B cell (primary cell): ENCODE measurements at regions not wholly inside any gene's neighbourhood (a gene's known extent, or its start where the extent isn't known, plus 50 kb on each side); places are given as distances from the start of the nearest gene placed in this dataset.

Source experiments
- ATAC-seq: fragments of 200-7000 bp; cut with Tn5 transposase; one replicate; pipeline ENCODE4 v1.10.0; 2021; ENCODE audit warnings: low read depth, mild to moderate bottlenecking, moderate number of reproducible peaks, moderate library complexity
- CTCF ChIA-PET: fragments of 350-600 bp; sonication (Branson Sonifier 250); formaldehyde crosslinking; loops from one replicate; lab custom pipeline; 2021; ENCODE audit warnings: antibody characterized with exemption, inconsistent platforms; lab: Charles Lee
- POLR2A ChIA-PET: fragments of 350-600 bp; sonication (Branson Sonifier 250); formaldehyde crosslinking; loops from one replicate; lab custom pipeline; 2021; ENCODE audit warnings: antibody characterized with exemption; lab: Charles Lee
- DNase-seq: peaks from one replicate; pipeline ENCODE4 v3.0.0; 2013
- H2AFZ ChIP-seq: 2 replicates; pipeline ENCODE4 v1.6.1; 2012; ENCODE audit warnings: mild to moderate bottlenecking, low read depth, low read length; ENCODE audit not compliant: insufficient read depth, poor library complexity, severe bottlenecking
- H3K27ac ChIP-seq, 2 donors: 1 replicate in 1 of 2; 2 replicates in 1 of 2; pipeline ENCODE4 v1.5.1; 2012 to 2013; ENCODE audit warnings: low read length in 2 of 2, mild to moderate bottlenecking in 2 of 2, moderate library complexity in 1 of 2
- H3K27me3 ChIP-seq, 4 experiments: fragments of 200-600 bp in 1 of 4; sonication (generic) in 1 of 4; replicated peaks in 1 of 4; 1 replicate in 2 of 4; 2 replicates in 2 of 4; pipeline versions ENCODE4 v1.6.1 to v1.7.0; 2013 to 2016; ENCODE audit warnings: low read length in 3 of 4, mild to moderate bottlenecking in 2 of 4, mixed read lengths in 1 of 4, moderate library complexity in 1 of 4; ENCODE audit not compliant: insufficient read depth in 4 of 4, control insufficient read depth in 3 of 4; ENCODE audit errors: control extremely low read depth in 1 of 4
- H3K36me3 ChIP-seq, 2 experiments: replicated peaks in 1 of 2; 1 replicate in 1 of 2; 2 replicates in 1 of 2; pipeline versions ENCODE4 v1.6.1 to v1.7.1; 2013; ENCODE audit warnings: low read length in 1 of 2; ENCODE audit not compliant: insufficient read depth in 2 of 2, control insufficient read depth in 1 of 2; ENCODE audit errors: control extremely low read depth in 1 of 2, extremely low read depth in 1 of 2
- H3K4me1 ChIP-seq, 2 donors: fragments of 200-600 bp in 1 of 2; sonication (generic) in 1 of 2; 1 replicate in 1 of 2; 2 replicates in 1 of 2; pipeline versions ENCODE4 v1.5.1 to v1.6.1; 2013 to 2017; ENCODE audit warnings: low read length in 2 of 2; ENCODE audit not compliant: control insufficient read depth in 2 of 2, insufficient read depth in 2 of 2
- H3K4me2 ChIP-seq: replicated peaks from 2 replicates; pipeline ENCODE3; 2012; ENCODE audit warnings: mild to moderate bottlenecking, low read depth, low read length; ENCODE audit not compliant: poor library complexity, severe bottlenecking
- H3K4me3 ChIP-seq, 5 experiments: fragments of 200-600 bp in 1 of 5; sonication (generic) in 1 of 5; 1 replicate in 3 of 5; 2 replicates in 2 of 5; pipeline versions ENCODE4 v1.5.1 to v1.7.0; 2011 to 2016; ENCODE audit warnings: low read length in 4 of 5, mild to moderate bottlenecking in 4 of 5, low read depth in 2 of 5, control low read depth in 1 of 5, moderate library complexity in 1 of 5; ENCODE audit not compliant: insufficient read depth in 1 of 5; ENCODE audit errors: control extremely low read depth in 1 of 5, extremely low read depth in 1 of 5
- H3K79me2 ChIP-seq: fragments of 200-600 bp; sonication (generic); one replicate; pipeline ENCODE4 v1.6.0; 2016; ENCODE audit warnings: low read length; ENCODE audit not compliant: control insufficient read depth, insufficient read depth
- H3K9ac ChIP-seq: fragments of 200-600 bp; sonication (generic); 2 replicates; pipeline ENCODE4 v1.6.1; 2017; ENCODE audit warnings: mild to moderate bottlenecking, low read length, moderate library complexity
- H3K9me3 ChIP-seq, 3 donors: one replicate each; pipeline versions ENCODE4 v1.6.1 to v1.7.1; 2013; ENCODE audit warnings: low read length in 2 of 3; ENCODE audit not compliant: control insufficient read depth in 2 of 3, insufficient read depth in 1 of 3; ENCODE audit errors: control extremely low read depth in 1 of 3
- H4K20me1 ChIP-seq: 2 replicates; pipeline ENCODE4 v1.6.0; 2012; ENCODE audit warnings: mild to moderate bottlenecking, low read length; ENCODE audit not compliant: insufficient read depth, control insufficient read depth, poor library complexity, severe bottlenecking
- H3K27ac Mint-ChIP-seq: one replicate; pipeline ENCODE4 v1.8.0; 2021; ENCODE audit warnings: mixed read lengths
- H3K27me3 Mint-ChIP-seq: one replicate; pipeline ENCODE4 v1.8.0; 2021; ENCODE audit warnings: mixed read lengths
- H3K4me1 Mint-ChIP-seq: one replicate; pipeline ENCODE4 v1.8.0; 2021; ENCODE audit warnings: mixed read lengths
- H3K4me3 Mint-ChIP-seq: one replicate; pipeline ENCODE4 v1.8.0; 2021; ENCODE audit warnings: mixed read lengths
- H3K9me3 Mint-ChIP-seq: one replicate; pipeline ENCODE4 v1.8.0; 2022; ENCODE audit warnings: mixed read lengths; ENCODE audit not compliant: insufficient read depth
- CTCF ChIP-seq: fragments of 200-600 bp; IDR thresholded peaks from one replicate; pipeline ENCODE4 v1.8.0; 2022; ENCODE audit warnings: antibody characterized with exemption, mild to moderate bottlenecking
- EZH2 ChIP-seq: IDR thresholded peaks from 2 replicates; pipeline ENCODE4 v1.6.1; 2012; ENCODE audit warnings: borderline replicate concordance, low read depth, mild to moderate bottlenecking, moderate library complexity, low read length; ENCODE audit not compliant: insufficient read depth, poor library complexity, severe bottlenecking
- WGBS: methylation state at CpG from one replicate; pipeline ENCODE4 v1.1.5; 2013; ENCODE audit warnings: missing lambda C conversion rate; ENCODE audit not compliant: insufficient coverage; 5-methylcytosine and 5-hydroxymethylcytosine counted together
- intact Hi-C: fragments of 100-400 bp; cut with micrococcal nuclease; formaldehyde crosslinking; loops from one replicate; pipeline ENCODE4 v1.10.0; 2022

- H3K27me3 ChIP-seq, result no peaks in the 10 kb centered on the region
- ATAC-seq, result no peak
- H3K27ac ChIP-seq, result no peak overlapping the region
- H2AFZ ChIP-seq, result no peak overlapping the region
- ChIA-PET POLR2A (no interaction called here), CTCF (no interaction called here)
- no peaks in the 10 kb centered on the region for H3K79me2 ChIP-seq
- H3K4me1 ChIP-seq, result no peaks in the 10 kb centered on the region
- TF ChIP-seq CTCF (no peak), EZH2 (no peak)
- Mint-ChIP-seq H3K27me3 (no peaks in the 10 kb centered on the region), H3K4me3 (no peak overlapping the region), H3K27ac (no peak overlapping the region), H3K9me3 (no peaks in the 10 kb centered on the region), H3K4me1 (no peaks in the 10 kb centered on the region)
- H3K9me3 ChIP-seq, result no peaks in the 10 kb centered on the region
- DNase-seq, result no peak
- no peaks in the 10 kb centered on the region for H3K36me3 ChIP-seq
- H3K4me2 ChIP-seq, result no peak overlapping the region
- intact Hi-C loops, result no loop called here
- no peak overlapping the region for H3K4me3 ChIP-seq
- H4K20me1 ChIP-seq, result no peaks in the 10 kb centered on the region
- no peak overlapping the region for H3K9ac ChIP-seq
Measured at GRCh38 chr4:180485407-180485806, 1757.8 kb upstream of the TENM3 start.

GRCh38 chr4:180486342-180486741, 1756.9 kb upstream of the TENM3 start:
- no peak for TF ChIP-seq CTCF
- no peak for TF ChIP-seq EZH2
- H3K27ac ChIP-seq, result no peak overlapping the region
- intact Hi-C loops, result no loop called here
- WGBS, result 92% methylated on average over 2 of the region's 4 CpGs
- Mint-ChIP-seq H3K27me3 (no peaks in the 10 kb centered on the region), H3K9me3 (no peaks in the 10 kb centered on the region), H3K4me1 (no peaks in the 10 kb centered on the region), H3K27ac (no peak overlapping the region), H3K4me3 (no peak overlapping the region)
- POLR2A ChIA-PET, result no interaction called here
- H2AFZ ChIP-seq, result no peak overlapping the region
- no peaks in the 10 kb centered on the region for H3K79me2 ChIP-seq
- no peaks in the 10 kb centered on the region for H3K9me3 ChIP-seq
- H3K4me3 ChIP-seq, result no peak overlapping the region
- H3K4me2 ChIP-seq, result no peak overlapping the region
- ATAC-seq, result no peak
- H3K36me3 ChIP-seq, result no peaks in the 10 kb centered on the region
- H3K4me1 ChIP-seq, result no peaks in the 10 kb centered on the region
- DNase-seq, result no peak
- no peaks in the 10 kb centered on the region for H3K27me3 ChIP-seq
- no peaks in the 10 kb centered on the region for H4K20me1 ChIP-seq
- CTCF ChIA-PET, result no interaction called here
- H3K9ac ChIP-seq, result no peak overlapping the region
